GM12864 (cell line): ENCODE measurements at regions not wholly inside any gene's neighbourhood (a gene's known extent, or its start where the extent isn't known, plus 50 kb on each side); places are given as distances from the start of the nearest gene placed in this dataset.

ENCODE experiments used
- DNase-seq: peaks from one replicate; pipeline ENCODE4 v3.0.0-alpha.2; 2011; ENCODE audit warnings: low read depth
- H3K4me3 ChIP-seq: 2 replicates; pipeline ENCODE4 v1.5.1; 2011; ENCODE audit warnings: mild to moderate bottlenecking, low read depth, low read length, control low read depth
- CTCF ChIP-seq: IDR thresholded peaks from 2 replicates; pipeline ENCODE4 v1.5.1; 2011; ENCODE audit warnings: low read depth, mild to moderate bottlenecking, moderate library complexity, low read length, control low read depth, inconsistent platforms; ENCODE audit errors: missing control alignments

- no peak for TF ChIP-seq CTCF
- H3K4me3 ChIP-seq, result no peak overlapping the region
- no peak for DNase-seq
Measured at GRCh38 chr11:116085031-116085635, 580.9 kb upstream of the CADM1 start.

DNA sequence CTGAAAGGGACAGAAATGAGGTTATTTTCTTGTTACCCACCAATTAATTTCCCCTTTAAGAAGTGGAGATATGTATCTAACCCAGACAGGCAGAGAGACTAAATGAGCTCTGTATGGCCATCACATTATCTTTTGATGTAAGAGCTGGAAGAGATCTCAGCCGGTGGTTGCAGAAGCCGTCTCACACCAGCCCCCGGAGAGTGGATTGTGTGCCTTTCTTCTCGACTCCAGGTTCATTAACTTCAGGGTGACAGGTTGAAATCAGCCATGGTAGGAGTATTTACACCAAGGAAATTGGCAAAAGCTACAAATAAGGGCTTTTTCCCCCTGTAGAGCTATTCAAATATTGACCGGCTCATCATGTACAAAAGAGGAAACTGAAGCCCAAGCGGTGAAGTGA, 580.3 kb upstream of the CADM1 start:
- no peak overlapping the region for H3K4me3 ChIP-seq
- no peak for TF ChIP-seq CTCF
- no peak for DNase-seq

- no peak for TF ChIP-seq CTCF
- no peak for DNase-seq
- H3K4me3 ChIP-seq, result no peak overlapping the region
Measured at GRCh38 chr11:116082256-116082655, 578.0 kb upstream of the CADM1 start.

GRCh38 chr11:116079580-116079979, 575.4 kb upstream of the CADM1 start:
- TF ChIP-seq CTCF, result no peak
- H3K4me3 ChIP-seq, result no peak overlapping the region
- no peak for DNase-seq

DNA sequence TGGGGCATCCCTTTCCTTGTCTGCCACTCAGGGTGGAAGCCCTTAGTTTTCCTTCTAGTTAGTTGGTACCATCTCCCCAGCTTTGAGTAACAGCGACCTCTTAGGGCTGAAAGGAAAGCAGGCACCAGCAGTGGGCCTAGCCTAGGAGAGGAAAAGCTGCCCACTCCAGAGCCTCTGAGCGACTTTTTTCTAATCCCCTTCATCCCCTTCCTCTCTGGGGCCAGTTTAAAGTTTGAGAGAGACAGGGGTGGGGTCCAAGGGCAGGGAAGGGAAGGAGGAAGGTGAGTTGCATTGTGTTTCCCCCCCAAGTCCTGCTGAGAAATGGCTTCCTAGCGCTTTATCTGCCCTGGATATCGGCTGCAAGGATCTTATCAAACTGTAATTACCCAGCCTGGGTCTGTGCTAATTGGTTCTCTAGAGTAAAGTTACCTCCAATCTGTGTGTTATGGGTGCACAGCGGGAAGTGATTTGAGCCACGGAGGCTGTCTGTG, 573.9 kb upstream of the CADM1 start:
- peak; percentile 66 for TF ChIP-seq CTCF
- DNase-seq, result no peak
- H3K4me3 ChIP-seq, result no peak overlapping the region

- H3K4me3 ChIP-seq, result no peak overlapping the region
- TF ChIP-seq CTCF, result no peak
- DNase-seq, result no peak
Measured at GRCh38 chr11:116077092-116077491, 572.9 kb upstream of the CADM1 start.
